HL-60 (cell line): ENCODE measurements at regions not wholly inside any gene's neighbourhood (a gene's known extent, or its start where the extent isn't known, plus 50 kb on each side); places are given as distances from the start of the nearest gene placed in this dataset.

ENCODE experiments used
- POLR2AphosphoS5 ChIP-seq: IDR thresholded peaks from 2 replicates; pipeline ENCODE4 v1.6.1; 2012; ENCODE audit warnings: low read depth
- TF ChIP-seq, protein P1 (sequence below): IDR thresholded peaks from one replicate; pipeline ENCODE4 v1.5.1; 2011; ENCODE audit warnings: low read length, control low read depth, inconsistent platforms; ENCODE audit not compliant: insufficient read depth
- TF ChIP-seq, protein P2 (sequence below): IDR thresholded peaks from 2 replicates; pipeline ENCODE4 v1.6.1; 2012; ENCODE audit warnings: low read depth; ENCODE audit not compliant: insufficient replicate concordance

DNA sequence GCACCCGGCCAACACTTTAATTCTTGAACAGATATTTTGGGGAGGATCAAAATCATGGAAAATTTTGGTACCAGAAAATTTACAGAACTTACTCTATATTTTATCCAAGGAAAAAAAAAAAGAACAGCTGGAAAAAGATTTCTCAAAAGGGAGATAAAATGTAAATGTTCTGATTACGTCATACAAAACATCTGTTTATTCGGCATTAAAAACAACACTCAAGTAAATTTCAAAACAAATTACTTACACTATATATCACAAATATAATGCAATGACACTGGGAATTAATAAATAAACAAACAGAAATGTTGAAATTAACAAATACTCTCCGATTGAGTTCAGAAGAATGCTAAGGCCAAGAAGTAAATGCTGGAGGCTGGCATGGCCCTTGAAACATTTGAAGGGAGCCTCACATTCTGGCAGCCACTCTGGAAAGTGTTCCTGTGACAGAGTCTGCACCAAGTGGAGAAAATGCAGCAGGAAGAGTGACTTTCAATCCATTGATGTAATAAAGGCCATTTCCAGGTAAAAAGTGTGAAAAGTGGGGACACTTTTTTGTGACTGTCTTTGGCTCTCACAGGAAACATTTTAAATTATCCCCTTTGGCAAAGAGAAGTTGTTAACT is 486.0 kb upstream of the CTSO start:
- TF ChIP-seq, protein P1, sequence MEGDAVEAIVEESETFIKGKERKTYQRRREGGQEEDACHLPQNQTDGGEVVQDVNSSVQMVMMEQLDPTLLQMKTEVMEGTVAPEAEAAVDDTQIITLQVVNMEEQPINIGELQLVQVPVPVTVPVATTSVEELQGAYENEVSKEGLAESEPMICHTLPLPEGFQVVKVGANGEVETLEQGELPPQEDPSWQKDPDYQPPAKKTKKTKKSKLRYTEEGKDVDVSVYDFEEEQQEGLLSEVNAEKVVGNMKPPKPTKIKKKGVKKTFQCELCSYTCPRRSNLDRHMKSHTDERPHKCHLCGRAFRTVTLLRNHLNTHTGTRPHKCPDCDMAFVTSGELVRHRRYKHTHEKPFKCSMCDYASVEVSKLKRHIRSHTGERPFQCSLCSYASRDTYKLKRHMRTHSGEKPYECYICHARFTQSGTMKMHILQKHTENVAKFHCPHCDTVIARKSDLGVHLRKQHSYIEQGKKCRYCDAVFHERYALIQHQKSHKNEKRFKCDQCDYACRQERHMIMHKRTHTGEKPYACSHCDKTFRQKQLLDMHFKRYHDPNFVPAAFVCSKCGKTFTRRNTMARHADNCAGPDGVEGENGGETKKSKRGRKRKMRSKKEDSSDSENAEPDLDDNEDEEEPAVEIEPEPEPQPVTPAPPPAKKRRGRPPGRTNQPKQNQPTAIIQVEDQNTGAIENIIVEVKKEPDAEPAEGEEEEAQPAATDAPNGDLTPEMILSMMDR: no peak
- TF ChIP-seq, protein P2, sequence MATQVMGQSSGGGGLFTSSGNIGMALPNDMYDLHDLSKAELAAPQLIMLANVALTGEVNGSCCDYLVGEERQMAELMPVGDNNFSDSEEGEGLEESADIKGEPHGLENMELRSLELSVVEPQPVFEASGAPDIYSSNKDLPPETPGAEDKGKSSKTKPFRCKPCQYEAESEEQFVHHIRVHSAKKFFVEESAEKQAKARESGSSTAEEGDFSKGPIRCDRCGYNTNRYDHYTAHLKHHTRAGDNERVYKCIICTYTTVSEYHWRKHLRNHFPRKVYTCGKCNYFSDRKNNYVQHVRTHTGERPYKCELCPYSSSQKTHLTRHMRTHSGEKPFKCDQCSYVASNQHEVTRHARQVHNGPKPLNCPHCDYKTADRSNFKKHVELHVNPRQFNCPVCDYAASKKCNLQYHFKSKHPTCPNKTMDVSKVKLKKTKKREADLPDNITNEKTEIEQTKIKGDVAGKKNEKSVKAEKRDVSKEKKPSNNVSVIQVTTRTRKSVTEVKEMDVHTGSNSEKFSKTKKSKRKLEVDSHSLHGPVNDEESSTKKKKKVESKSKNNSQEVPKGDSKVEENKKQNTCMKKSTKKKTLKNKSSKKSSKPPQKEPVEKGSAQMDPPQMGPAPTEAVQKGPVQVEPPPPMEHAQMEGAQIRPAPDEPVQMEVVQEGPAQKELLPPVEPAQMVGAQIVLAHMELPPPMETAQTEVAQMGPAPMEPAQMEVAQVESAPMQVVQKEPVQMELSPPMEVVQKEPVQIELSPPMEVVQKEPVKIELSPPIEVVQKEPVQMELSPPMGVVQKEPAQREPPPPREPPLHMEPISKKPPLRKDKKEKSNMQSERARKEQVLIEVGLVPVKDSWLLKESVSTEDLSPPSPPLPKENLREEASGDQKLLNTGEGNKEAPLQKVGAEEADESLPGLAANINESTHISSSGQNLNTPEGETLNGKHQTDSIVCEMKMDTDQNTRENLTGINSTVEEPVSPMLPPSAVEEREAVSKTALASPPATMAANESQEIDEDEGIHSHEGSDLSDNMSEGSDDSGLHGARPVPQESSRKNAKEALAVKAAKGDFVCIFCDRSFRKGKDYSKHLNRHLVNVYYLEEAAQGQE: no peak
- TF ChIP-seq POLR2AphosphoS5: no peak
